ENCODE measurements at regions not wholly inside any gene's neighbourhood (a gene's known extent, or its start where the extent isn't known, plus 50 kb on each side); places are given as distances from the start of the nearest gene placed in this dataset.

GRCh38 chr2:118307864-118308263 is 219.6 kb downstream of the INSIG2 start:
- H3K9me3 ChIP-seq (ENCODE audit: control insufficient read depth in 3 of 3, low read length in 3 of 3) = no peaks in the 10 kb centered on the region
- H3K9ac ChIP-seq (ENCODE audit: low read depth in 1 of 3, low read length in 3 of 3) = no peak overlapping the region
- H3K27me3 ChIP-seq (ENCODE audit: control insufficient read depth in 3 of 3, insufficient read depth in 3 of 3, low read length in 3 of 3) = peaks cover 0 to 4% (median 4%) of the 10 kb centered on the region in 3 donors
- H3K4me3 ChIP-seq (ENCODE audit: low read length in 3 of 3) = no peak overlapping the region
- H3K36me3 ChIP-seq (ENCODE audit: control insufficient read depth in 3 of 3, insufficient read depth in 3 of 3, low read length in 3 of 3) = no peaks in the 10 kb centered on the region
- no peaks in the 10 kb centered on the region for H3K4me1 ChIP-seq (ENCODE audit: control insufficient read depth in 3 of 3, insufficient read depth in 3 of 3, low read length in 3 of 3)
- no peak overlapping the region for H3K27ac ChIP-seq (ENCODE audit: low read depth, low read length)

- no peaks in the 10 kb centered on the region for H3K36me3 ChIP-seq (ENCODE audit: control insufficient read depth in 3 of 3, insufficient read depth in 3 of 3, low read length in 3 of 3)
- H3K9ac ChIP-seq (ENCODE audit: low read depth in 1 of 3, low read length in 3 of 3) = no peak overlapping the region
- no peaks in the 10 kb centered on the region for H3K4me1 ChIP-seq (ENCODE audit: control insufficient read depth in 3 of 3, insufficient read depth in 3 of 3, low read length in 3 of 3)
- peaks cover 0 to 2% (median 0%) of the 10 kb centered on the region in 3 donors for H3K27me3 ChIP-seq (ENCODE audit: control insufficient read depth in 3 of 3, insufficient read depth in 3 of 3, low read length in 3 of 3)
- no peaks in the 10 kb centered on the region for H3K9me3 ChIP-seq (ENCODE audit: control insufficient read depth in 3 of 3, low read length in 3 of 3)
- H3K4me3 ChIP-seq (ENCODE audit: low read length in 3 of 3) = no peak overlapping the region
- H3K27ac ChIP-seq (ENCODE audit: low read depth, low read length) = no peak overlapping the region
These were observed 213.0 kb downstream of the INSIG2 start for GRCh38 chr2:118301248-118301647.

- no peaks in the 10 kb centered on the region for H3K9me3 ChIP-seq (ENCODE audit: control insufficient read depth in 3 of 3, low read length in 3 of 3)
- no peaks in the 10 kb centered on the region for H3K4me1 ChIP-seq (ENCODE audit: control insufficient read depth in 3 of 3, insufficient read depth in 3 of 3, low read length in 3 of 3)
- H3K36me3 ChIP-seq (ENCODE audit: control insufficient read depth in 3 of 3, insufficient read depth in 3 of 3, low read length in 3 of 3) = no peaks in the 10 kb centered on the region
- H3K27ac ChIP-seq (ENCODE audit: low read depth, low read length) = no peak overlapping the region
- peaks cover 0 to 2% (median 2%) of the 10 kb centered on the region in 3 donors for H3K27me3 ChIP-seq (ENCODE audit: control insufficient read depth in 3 of 3, insufficient read depth in 3 of 3, low read length in 3 of 3)
- H3K9ac ChIP-seq (ENCODE audit: low read depth in 1 of 3, low read length in 3 of 3) = no peak overlapping the region
- no peak overlapping the region for H3K4me3 ChIP-seq (ENCODE audit: low read length in 3 of 3)
These were observed 212.6 kb downstream of the INSIG2 start for GRCh38 chr2:118300832-118301231.

GRCh38 chr2:118296663-118297062 is 208.4 kb downstream of the INSIG2 start:
- Histone ChIP-seq H3K4me3 (ENCODE audit: low read length in 3 of 3) (no peak overlapping the region), H3K36me3 (ENCODE audit: control insufficient read depth in 3 of 3, insufficient read depth in 3 of 3, low read length in 3 of 3) (no peaks in the 10 kb centered on the region), H3K4me1 (ENCODE audit: control insufficient read depth in 3 of 3, insufficient read depth in 3 of 3, low read length in 3 of 3) (no peaks in the 10 kb centered on the region), H3K27ac (ENCODE audit: low read depth, low read length) (no peak overlapping the region), H3K27me3 (ENCODE audit: control insufficient read depth in 3 of 3, insufficient read depth in 3 of 3, low read length in 3 of 3) (peaks cover 0 to 4% (median 2%) of the 10 kb centered on the region in 3 donors), H3K9me3 (ENCODE audit: control insufficient read depth in 3 of 3, low read length in 3 of 3) (no peaks in the 10 kb centered on the region), H3K9ac (ENCODE audit: low read depth in 1 of 3, low read length in 3 of 3) (no peak overlapping the region)

- H3K36me3 ChIP-seq (ENCODE audit: control insufficient read depth in 3 of 3, insufficient read depth in 3 of 3, low read length in 3 of 3) = no peaks in the 10 kb centered on the region
- no peaks in the 10 kb centered on the region for H3K9me3 ChIP-seq (ENCODE audit: control insufficient read depth in 3 of 3, low read length in 3 of 3)
- H3K4me3 ChIP-seq (ENCODE audit: low read length in 3 of 3) = no peak overlapping the region
- H3K4me1 ChIP-seq (ENCODE audit: control insufficient read depth in 3 of 3, insufficient read depth in 3 of 3, low read length in 3 of 3) = no peaks in the 10 kb centered on the region
- H3K27me3 ChIP-seq (ENCODE audit: control insufficient read depth in 3 of 3, insufficient read depth in 3 of 3, low read length in 3 of 3) = peaks cover 0 to 4% (median 2%) of the 10 kb centered on the region in 3 donors
- no peak overlapping the region for H3K9ac ChIP-seq (ENCODE audit: low read depth in 1 of 3, low read length in 3 of 3)
- H3K27ac ChIP-seq (ENCODE audit: low read depth, low read length) = no peak overlapping the region
These were observed 207.5 kb downstream of the INSIG2 start for GRCh38 chr2:118295592-118296390.

GRCh38 chr2:118294063-118294462 is 205.8 kb downstream of the INSIG2 start:
- no peaks in the 10 kb centered on the region for H3K9me3 ChIP-seq (ENCODE audit: control insufficient read depth in 3 of 3, low read length in 3 of 3)
- H3K27ac ChIP-seq (ENCODE audit: low read depth, low read length) = no peak overlapping the region
- no peaks in the 10 kb centered on the region for H3K4me1 ChIP-seq (ENCODE audit: control insufficient read depth in 3 of 3, insufficient read depth in 3 of 3, low read length in 3 of 3)
- H3K36me3 ChIP-seq (ENCODE audit: control insufficient read depth in 3 of 3, insufficient read depth in 3 of 3, low read length in 3 of 3) = no peaks in the 10 kb centered on the region
- no peak overlapping the region for H3K9ac ChIP-seq (ENCODE audit: low read depth in 1 of 3, low read length in 3 of 3)
- no peak overlapping the region for H3K4me3 ChIP-seq (ENCODE audit: low read length in 3 of 3)
- H3K27me3 ChIP-seq (ENCODE audit: control insufficient read depth in 3 of 3, insufficient read depth in 3 of 3, low read length in 3 of 3) = peaks cover 0 to 4% (median 2%) of the 10 kb centered on the region in 3 donors

GRCh38 chr2:118292991-118293390 is 204.7 kb downstream of the INSIG2 start:
- H3K9me3 ChIP-seq (ENCODE audit: control insufficient read depth in 3 of 3, low read length in 3 of 3) = no peaks in the 10 kb centered on the region
- H3K27me3 ChIP-seq (ENCODE audit: control insufficient read depth in 3 of 3, insufficient read depth in 3 of 3, low read length in 3 of 3) = peaks cover 0 to 4% (median 0%) of the 10 kb centered on the region in 3 donors
- no peaks in the 10 kb centered on the region for H3K36me3 ChIP-seq (ENCODE audit: control insufficient read depth in 3 of 3, insufficient read depth in 3 of 3, low read length in 3 of 3)
- no peak overlapping the region for H3K9ac ChIP-seq (ENCODE audit: low read depth in 1 of 3, low read length in 3 of 3)
- no peak overlapping the region for H3K4me3 ChIP-seq (ENCODE audit: low read length in 3 of 3)
- H3K4me1 ChIP-seq (ENCODE audit: control insufficient read depth in 3 of 3, insufficient read depth in 3 of 3, low read length in 3 of 3) = no peaks in the 10 kb centered on the region
- no peak overlapping the region for H3K27ac ChIP-seq (ENCODE audit: low read depth, low read length)

GRCh38 chr2:118291251-118291880 is 203.1 kb downstream of the INSIG2 start:
- H3K27ac ChIP-seq (ENCODE audit: low read depth, low read length) = no peak overlapping the region
- H3K27me3 ChIP-seq (ENCODE audit: control insufficient read depth in 3 of 3, insufficient read depth in 3 of 3, low read length in 3 of 3) = peaks cover 0 to 4% (median 0%) of the 10 kb centered on the region in 3 donors
- H3K9ac ChIP-seq (ENCODE audit: low read depth in 1 of 3, low read length in 3 of 3) = no peak overlapping the region
- H3K9me3 ChIP-seq (ENCODE audit: control insufficient read depth in 3 of 3, low read length in 3 of 3) = no peaks in the 10 kb centered on the region
- H3K4me1 ChIP-seq (ENCODE audit: control insufficient read depth in 3 of 3, insufficient read depth in 3 of 3, low read length in 3 of 3) = no peaks in the 10 kb centered on the region
- no peak overlapping the region for H3K4me3 ChIP-seq (ENCODE audit: low read length in 3 of 3)
- H3K36me3 ChIP-seq (ENCODE audit: control insufficient read depth in 3 of 3, insufficient read depth in 3 of 3, low read length in 3 of 3) = no peaks in the 10 kb centered on the region

- H3K36me3 ChIP-seq (ENCODE audit: control insufficient read depth in 3 of 3, insufficient read depth in 3 of 3, low read length in 3 of 3) = no peaks in the 10 kb centered on the region
- no peak overlapping the region for H3K27ac ChIP-seq (ENCODE audit: low read depth, low read length)
- peaks cover 0 to under 1% (median 0%) of the 10 kb centered on the region in 3 donors for H3K27me3 ChIP-seq (ENCODE audit: control insufficient read depth in 3 of 3, insufficient read depth in 3 of 3, low read length in 3 of 3)
- H3K9ac ChIP-seq (ENCODE audit: low read depth in 1 of 3, low read length in 3 of 3) = no peak overlapping the region
- H3K4me1 ChIP-seq (ENCODE audit: control insufficient read depth in 3 of 3, insufficient read depth in 3 of 3, low read length in 3 of 3) = no peaks in the 10 kb centered on the region
- no peaks in the 10 kb centered on the region for H3K9me3 ChIP-seq (ENCODE audit: control insufficient read depth in 3 of 3, low read length in 3 of 3)
- H3K4me3 ChIP-seq (ENCODE audit: low read length in 3 of 3) = no peak overlapping the region
These were observed 202.4 kb downstream of the INSIG2 start for GRCh38 chr2:118290411-118291250.

All from skeletal muscle tissue (tissue), 3 donors.